Medulla oblongata (tissue), 1 donor: ENCODE measurements at regions not wholly inside any gene's neighbourhood (a gene's known extent, or its start where the extent isn't known, plus 50 kb on each side); places are given as distances from the start of the nearest gene placed in this dataset.
A peak's percentile ranks its signal among the peaks of the same experiment; 100 is the strongest.

Experiments
- DNase-seq: peaks from one replicate; pipeline ENCODE4 v3.0.0-alpha.2; 2015; ENCODE audit errors: extremely low spot score

GRCh38 chr10:118835682-118836326 lies 81.0 kb upstream of the CACUL1 start:
- no peak for DNase-seq

GRCh38 chr10:118838364-118838763 lies 83.6 kb upstream of the CACUL1 start:
- no peak for DNase-seq

GRCh38 chr10:118839348-118839747 lies 84.6 kb upstream of the CACUL1 start:
- no peak for DNase-seq

GRCh38 chr10:118840071-118840775 lies 85.5 kb upstream of the CACUL1 start:
- no peak for DNase-seq

GRCh38 chr10:118840776-118841468 lies 86.2 kb upstream of the CACUL1 start:
- no peak for DNase-seq

GRCh38 chr10:118841881-118842605 lies 87.3 kb upstream of the CACUL1 start:
- DNase-seq, result no peak

GRCh38 chr10:118842843-118843624 lies 88.3 kb upstream of the CACUL1 start:
- DNase-seq, result no peak

- DNase-seq, result no peak
Observed at GRCh38 chr10:118843647-118844265, 89.0 kb upstream of the CACUL1 start.

- no peak for DNase-seq
Observed at GRCh38 chr10:118844731-118845521, 90.2 kb upstream of the CACUL1 start.

- DNase-seq, result no peak
Observed at GRCh38 chr10:118845776-118846175, 91.0 kb upstream of the CACUL1 start.

GRCh38 chr10:118850418-118851061 lies 95.8 kb upstream of the CACUL1 start:
- peak; percentile 30 for DNase-seq

GRCh38 chr10:118851062-118852035 lies 96.6 kb upstream of the CACUL1 start:
- peak; percentile 10 for DNase-seq

GRCh38 chr10:118853916-118854315 lies 99.1 kb upstream of the CACUL1 start:
- DNase-seq, result no peak

GRCh38 chr10:118856106-118856505 lies 101.3 kb upstream of the CACUL1 start:
- DNase-seq, result no peak

- DNase-seq, result no peak
Observed at GRCh38 chr10:118865998-118866693, 111.4 kb upstream of the CACUL1 start.

- DNase-seq, result no peak
Observed at GRCh38 chr10:118867768-118868167, 113.0 kb upstream of the CACUL1 start.

- DNase-seq, result no peak
Observed at GRCh38 chr10:118868589-118868988, 113.8 kb upstream of the CACUL1 start.
